HL-60/S4 treated with retinoic acid at 250 ng/mL for 4 days and 3 days (cell line): ENCODE measurements at regions not wholly inside any gene's neighbourhood (a gene's known extent, or its start where the extent isn't known, plus 50 kb on each side); places are given as distances from the start of the nearest gene placed in this dataset.
"Not testable (repeated sequence)": the region's sequence is repeated elsewhere in the genome, so short reads cannot be mapped to it uniquely, and the experiment has no call there.

Experiments
- in situ Hi-C: fragments of 300-500 bp; cut with MboI; formaldehyde crosslinking; loops from 2 replicates; pipeline ENCODE4 v1.7.0; 2022; ENCODE audit warnings: low sequenced_read_pairs

- in situ Hi-C loops, result no loop called here
Measured at GRCh38 chr13:75985132-75985531, 349.0 kb downstream of the LMO7 start.

GRCh38 chr13:75978818-75979217, 342.7 kb downstream of the LMO7 start:
- in situ Hi-C loops, result no loop called here

GRCh38 chr13:75968103-75968838, 332.1 kb downstream of the LMO7 start:
- in situ Hi-C loops, result no loop called here

GRCh38 chr13:75963302-75963701, 327.2 kb downstream of the LMO7 start:
- in situ Hi-C loops, result no loop called here

- in situ Hi-C loops, result no loop called here
Measured at GRCh38 chr13:75961911-75962310, 325.8 kb downstream of the LMO7 start.

- in situ Hi-C loops, result no loop called here
Measured at GRCh38 chr13:75960538-75960994, 324.4 kb downstream of the LMO7 start.

- in situ Hi-C loops, result no loop called here
Measured at GRCh38 chr13:75959861-75960481, 323.8 kb downstream of the LMO7 start.

GRCh38 chr13:75953589-75953988, 317.5 kb downstream of the LMO7 start:
- in situ Hi-C loops, result not testable (repeated sequence)

- in situ Hi-C loops, result no loop called here
Measured at GRCh38 chr13:75947448-75947847, 311.3 kb downstream of the LMO7 start.

GRCh38 chr13:75946536-75947284, 310.6 kb downstream of the LMO7 start:
- in situ Hi-C loops, result no loop called here

- in situ Hi-C loops, result no loop called here
Measured at GRCh38 chr13:75945841-75946482, 309.8 kb downstream of the LMO7 start.

GRCh38 chr13:75938811-75939560, 302.9 kb downstream of the LMO7 start:
- in situ Hi-C loops, result no loop called here

GRCh38 chr13:75936791-75937190, 300.7 kb downstream of the LMO7 start:
- in situ Hi-C loops, result no loop called here

- in situ Hi-C loops, result no loop called here
Measured at GRCh38 chr13:75935805-75936204, 299.7 kb downstream of the LMO7 start.

GRCh38 chr13:75934889-75935288, 298.8 kb downstream of the LMO7 start:
- in situ Hi-C loops, result no loop called here

GRCh38 chr13:75932636-75933035, 296.5 kb downstream of the LMO7 start:
- in situ Hi-C loops, result no loop called here

GRCh38 chr13:75931116-75931515, 295.0 kb downstream of the LMO7 start:
- in situ Hi-C loops, result no loop called here

GRCh38 chr13:75929076-75929475, 292.9 kb downstream of the LMO7 start:
- in situ Hi-C loops, result no loop called here

GRCh38 chr13:75927183-75927669, 291.1 kb downstream of the LMO7 start:
- in situ Hi-C loops, result no loop called here

GRCh38 chr13:75920536-75920935, 284.4 kb downstream of the LMO7 start:
- in situ Hi-C loops, result no loop called here
